Limb (tissue), 2 donors: ENCODE measurements at regions not wholly inside any gene's neighbourhood (a gene's known extent, or its start where the extent isn't known, plus 50 kb on each side); places are given as distances from the start of the nearest gene placed in this dataset.
A peak's percentile ranks its signal among the peaks of the same experiment; 100 is the strongest.
"Not testable (repeated sequence)": the region's sequence is repeated elsewhere in the genome, so short reads cannot be mapped to it uniquely, and the experiment has no call there.

Experiments used
- DNase-seq, 2 donors: peaks; one replicate each; pipeline ENCODE4 v3.0.0-alpha.2; 2016; ENCODE audit errors: extremely low spot score in 2 of 2

DNA sequence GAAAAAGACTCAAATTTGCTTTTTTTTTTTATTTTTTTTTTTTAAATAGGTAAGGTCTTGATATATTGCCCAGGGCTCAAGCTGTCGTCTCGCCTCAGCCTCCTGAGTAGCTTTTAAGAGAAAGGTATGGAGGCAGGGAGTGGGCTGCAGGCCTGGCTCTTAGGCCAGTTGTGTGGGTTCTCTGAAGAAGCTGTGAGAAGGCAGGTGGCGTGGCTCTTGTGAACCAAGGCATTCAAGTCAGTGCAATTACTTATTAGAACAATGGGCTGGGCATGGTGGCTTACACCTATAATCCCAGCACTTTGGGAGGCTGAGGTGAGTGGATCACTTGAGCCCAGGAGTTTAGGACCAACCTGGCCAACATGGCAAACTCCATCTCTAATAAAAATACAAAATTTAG lies 244.0 kb upstream of the SFRP2 start:
- DNase-seq: no peak

DNA sequence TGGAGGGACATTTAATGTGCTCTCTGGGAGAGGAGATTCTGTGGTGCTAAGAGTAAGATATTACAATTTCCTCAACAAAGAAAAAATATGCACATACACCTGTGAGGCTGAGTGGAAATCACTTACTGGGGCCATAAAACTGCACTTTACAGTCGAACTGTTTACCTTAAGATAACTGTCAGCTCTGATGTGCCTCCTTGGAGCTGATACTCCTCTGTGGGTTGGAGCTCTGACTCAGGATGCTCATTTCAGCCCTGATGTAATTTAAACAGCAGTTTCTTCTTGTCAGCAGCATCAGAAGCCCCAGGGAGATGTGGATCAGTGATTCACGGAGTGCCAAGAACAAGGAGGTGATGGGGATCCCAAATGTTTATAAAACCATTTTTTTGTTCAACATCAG lies 241.9 kb upstream of the SFRP2 start:
- DNase-seq: no peak

DNA sequence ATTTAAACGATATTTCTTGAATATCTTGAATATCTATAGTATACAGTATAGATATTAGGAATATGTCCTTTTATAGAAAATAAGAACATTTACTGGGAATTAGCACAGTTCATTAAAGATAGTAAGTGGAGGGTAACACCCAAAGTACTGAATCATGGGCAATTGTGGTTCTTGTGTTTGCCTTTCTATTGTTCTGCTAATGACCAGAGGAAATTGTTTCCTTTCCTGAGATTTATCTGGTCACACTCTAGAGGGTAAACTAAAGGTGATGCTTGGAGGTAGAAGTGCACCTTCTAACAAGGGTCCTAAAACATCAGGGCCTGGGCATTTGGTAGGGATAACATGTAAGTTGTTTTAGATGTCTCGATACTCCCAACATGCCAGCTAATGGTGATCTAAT lies 241.3 kb upstream of the SFRP2 start:
- no peak for DNase-seq

DNA sequence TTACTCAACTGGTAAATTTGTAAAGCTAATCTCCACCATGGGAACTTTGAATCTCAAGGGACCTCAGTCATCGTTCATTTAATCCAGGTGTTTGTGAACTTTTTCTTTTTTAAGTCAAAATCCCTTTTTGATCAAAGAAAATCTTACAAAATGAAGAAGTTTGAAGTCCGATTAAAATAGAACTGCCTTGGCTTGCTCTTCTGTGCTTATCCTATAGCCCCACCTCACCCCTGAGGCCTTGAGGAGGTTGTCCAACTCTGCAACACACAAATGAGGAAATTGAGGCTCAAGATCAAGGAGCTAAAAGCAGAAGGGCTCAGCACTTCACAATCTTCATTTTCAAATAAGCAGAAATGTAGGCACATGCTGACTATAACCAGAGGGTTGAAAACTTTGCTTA lies 240.3 kb upstream of the SFRP2 start:
- DNase-seq: no peak

DNA sequence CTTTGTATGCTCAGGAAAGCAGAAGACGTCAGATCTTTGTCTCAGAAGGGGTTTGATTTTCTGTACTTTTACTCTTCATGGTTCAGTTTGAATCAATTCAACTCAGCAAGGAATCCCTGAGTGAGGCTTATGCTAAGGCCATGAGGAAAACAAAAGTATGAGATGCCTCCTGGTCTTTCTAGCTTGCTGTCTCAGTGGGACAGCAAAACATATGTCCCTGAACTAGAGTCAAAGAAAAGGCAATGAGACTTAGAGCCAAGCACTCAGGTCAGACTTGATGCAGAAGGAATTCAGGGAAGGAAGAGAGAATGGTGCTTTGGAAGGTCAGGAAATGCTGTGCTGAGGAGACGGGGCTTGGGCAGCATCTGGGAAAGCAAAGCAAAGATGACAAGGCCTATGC lies 236.2 kb upstream of the SFRP2 start:
- no peak for DNase-seq

DNA sequence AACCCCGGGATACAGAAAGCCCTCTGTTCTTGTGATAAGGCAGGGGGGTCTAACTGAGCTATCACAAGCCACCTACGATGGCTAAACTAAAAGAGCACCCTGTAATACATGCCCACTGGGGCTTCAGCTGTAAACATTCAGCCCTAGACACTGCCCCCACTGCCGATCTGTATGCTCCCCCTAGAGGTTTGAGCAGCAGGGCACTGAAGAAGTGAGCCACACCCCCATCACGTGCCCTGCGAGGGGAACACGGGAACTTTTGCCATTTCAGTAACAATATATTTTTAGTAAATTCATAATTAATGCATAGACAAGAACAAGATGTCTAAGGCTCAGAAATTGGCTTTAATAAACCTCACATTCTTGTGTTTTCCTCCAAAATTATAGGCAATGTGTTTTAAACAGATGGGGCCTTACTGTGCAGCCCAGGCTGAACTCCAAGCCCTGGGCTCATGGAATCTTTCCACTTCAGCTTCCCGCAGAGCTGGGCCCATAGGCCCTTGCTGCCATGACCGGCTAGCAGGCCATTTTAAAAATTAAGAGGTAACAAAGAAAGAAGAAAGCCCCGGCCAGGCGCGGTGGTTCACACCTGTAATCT lies 235.3 kb upstream of the SFRP2 start:
- DNase-seq: no peak

DNA sequence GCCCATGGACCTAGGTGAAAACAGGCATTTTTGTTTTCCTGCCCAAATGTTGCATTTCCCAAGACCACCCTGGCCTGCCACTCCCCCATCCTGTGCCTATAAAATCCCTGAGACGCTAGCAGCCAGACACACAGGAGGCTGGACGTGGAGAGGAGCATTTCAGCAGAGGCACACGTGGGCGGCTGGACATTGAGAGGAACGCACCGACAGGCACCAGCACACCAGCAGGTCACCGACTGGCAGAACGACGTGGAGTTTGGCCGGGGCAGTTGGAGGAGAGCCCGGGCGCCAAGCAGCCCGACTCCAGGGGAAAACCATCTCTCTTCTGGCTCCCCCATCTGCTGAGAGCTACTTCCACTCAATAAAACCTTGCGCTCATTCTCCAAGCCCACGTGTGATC lies 234.8 kb upstream of the SFRP2 start:
- not testable (repeated sequence) for DNase-seq

DNA sequence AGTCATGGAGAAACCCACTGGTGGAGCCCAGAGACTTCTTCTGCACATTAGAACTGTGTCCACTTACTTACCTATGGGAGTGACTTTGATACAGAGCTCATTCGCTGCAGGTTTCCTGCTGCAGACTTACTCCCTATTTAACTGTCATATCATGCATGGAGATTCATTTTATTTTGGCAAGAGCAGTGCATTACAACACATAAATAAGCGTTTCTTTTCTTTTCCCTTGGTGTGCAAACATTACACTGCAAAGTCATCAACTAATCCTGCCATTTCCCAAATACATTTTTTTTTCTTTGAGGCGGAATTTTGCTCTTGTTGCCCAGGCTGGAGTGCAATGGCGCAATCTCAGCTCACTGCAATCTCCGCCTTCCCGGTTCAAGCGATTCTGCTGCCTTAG lies 230.9 kb upstream of the SFRP2 start:
- no peak for DNase-seq

DNA sequence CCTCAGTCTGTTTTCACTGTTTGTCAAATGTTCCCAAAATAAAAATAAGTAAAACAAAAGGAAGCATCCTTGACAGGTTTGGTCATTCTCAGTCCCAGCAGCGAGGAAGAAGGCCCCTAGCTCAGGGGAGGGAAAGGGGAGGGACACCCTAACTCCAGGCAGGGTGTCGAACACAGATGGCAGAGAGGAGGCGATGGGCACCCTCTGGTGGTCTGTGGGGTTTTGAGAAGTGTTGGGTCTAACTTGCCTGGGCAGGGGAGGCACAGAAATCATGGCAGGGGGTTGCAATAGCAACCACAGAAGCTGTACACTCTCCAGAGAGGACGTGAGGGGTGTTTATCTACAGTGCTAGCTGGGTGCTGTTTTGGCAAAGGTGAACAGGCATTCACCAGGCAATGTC lies 229.8 kb upstream of the SFRP2 start:
- DNase-seq: no peak

DNA sequence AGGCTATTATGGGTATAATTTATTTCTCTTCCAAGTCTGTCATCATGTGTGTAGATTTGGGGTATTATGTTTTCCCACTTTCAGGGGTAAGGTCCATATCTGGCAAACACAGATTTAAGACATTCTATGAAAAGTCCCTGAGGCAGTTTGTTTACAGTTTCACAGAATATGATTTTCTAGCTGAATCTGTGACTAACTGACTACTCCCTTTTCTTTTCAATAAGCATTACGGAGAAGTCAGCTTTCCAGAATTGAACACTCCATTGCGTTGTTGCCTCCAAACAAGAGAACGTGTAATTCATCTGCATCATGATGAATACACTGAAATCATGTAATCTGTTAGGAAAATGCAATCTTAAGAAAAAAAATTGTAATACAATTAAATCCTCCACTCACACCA lies 226.7 kb upstream of the SFRP2 start:
- no peak for DNase-seq

DNA sequence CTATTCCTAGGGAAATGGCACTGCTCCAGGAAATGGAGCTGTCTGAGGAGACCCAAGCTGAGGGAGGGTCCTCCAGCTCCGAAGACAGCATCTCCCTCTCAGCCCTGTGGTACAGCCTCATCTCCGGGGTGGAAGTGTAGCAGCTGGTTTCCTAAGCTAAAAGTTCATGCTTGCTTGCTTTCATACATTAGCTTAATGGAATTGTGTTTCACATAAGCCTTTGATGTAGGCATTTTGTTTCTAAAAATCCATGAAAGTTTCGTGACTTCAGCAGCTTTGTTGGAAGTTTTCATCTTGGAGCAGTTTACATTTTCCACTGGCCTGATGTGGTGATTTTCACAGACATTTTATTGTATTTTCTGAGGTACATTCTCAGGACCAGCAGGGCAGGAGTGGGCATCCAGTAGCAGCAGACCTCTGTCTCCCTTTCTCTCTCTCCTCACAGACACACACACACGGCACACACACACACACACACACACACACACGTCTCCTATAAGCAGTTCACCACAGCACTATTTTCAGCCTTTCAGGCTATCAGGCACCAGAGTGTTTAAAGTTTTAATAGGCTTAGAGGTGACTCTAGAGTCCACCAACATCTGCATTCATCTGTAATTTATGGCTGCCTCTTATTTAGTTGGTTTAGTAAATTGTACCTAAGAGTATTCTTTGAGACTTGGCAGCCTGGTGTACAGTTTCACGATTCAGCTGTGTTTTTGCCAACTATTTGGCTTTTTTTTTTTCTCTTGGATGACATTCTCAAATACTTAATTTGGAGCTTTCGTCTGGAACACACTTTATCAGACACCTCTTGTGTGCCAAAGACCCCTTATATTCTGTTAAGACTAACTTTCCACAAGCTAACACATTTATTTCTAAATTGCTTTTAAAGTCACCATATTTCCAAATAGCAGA lies 225.8 kb upstream of the SFRP2 start:
- DNase-seq: peak; percentile 50 to 66

DNA sequence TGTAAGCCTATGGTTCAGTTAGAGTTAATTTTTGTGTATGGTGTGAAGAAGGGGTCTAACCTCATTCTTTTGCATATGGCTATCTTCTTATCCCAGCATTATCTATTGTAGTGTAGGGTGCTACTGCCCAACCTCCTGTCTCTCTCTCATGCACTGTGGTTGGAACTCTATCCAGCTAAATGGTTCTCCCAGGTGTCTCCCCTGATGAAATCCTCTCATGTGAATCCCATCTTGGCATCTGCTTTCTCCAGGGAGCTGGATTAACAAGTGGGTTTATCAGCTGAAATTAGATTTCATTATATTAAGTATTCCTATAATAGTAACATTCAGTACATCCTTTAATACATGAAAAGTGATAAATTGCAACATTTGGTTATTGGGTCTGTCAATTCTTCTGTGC lies 224.7 kb upstream of the SFRP2 start:
- DNase-seq: no peak

DNA sequence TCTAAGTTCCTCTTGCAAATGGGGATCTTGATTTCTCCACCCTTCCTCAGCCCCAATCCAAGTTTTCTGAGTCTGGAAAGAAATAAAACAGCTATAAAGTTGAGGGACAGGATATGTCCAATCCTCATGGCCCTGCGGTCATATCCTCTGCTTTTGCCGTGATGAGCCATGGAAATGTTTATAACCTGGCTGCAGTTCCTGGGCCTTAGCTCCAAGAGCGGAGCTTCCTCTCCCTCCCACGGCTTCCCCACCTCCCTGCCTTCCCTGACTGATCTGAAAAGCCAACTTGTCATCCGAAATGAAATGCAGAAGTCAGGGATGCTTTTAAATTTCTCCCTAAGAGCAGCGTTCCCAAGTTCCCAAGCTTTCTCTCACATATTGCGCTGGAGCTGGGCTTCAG lies 221.5 kb upstream of the SFRP2 start:
- peak in 1 of 2 donors; percentile 57 for DNase-seq

DNA sequence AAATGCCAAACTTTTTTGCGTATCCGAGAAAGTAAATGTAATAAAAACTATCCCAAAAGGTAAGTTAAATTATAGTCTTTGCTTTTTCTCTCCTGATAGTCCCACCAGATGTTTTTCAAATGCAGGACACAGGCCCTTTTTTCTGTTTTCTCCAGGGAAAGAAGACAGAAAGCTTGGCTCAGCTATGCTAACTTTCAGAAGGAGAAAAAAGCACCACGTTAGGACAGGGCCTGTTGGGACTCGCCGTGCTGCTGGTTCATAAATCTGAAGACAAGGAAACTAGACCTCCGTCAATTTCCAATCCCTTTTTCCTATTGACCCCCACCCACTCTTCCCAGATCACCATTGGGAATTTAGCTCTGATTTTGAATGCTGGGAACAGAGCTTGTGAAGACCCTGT lies 220.9 kb upstream of the SFRP2 start:
- no peak for DNase-seq

DNA sequence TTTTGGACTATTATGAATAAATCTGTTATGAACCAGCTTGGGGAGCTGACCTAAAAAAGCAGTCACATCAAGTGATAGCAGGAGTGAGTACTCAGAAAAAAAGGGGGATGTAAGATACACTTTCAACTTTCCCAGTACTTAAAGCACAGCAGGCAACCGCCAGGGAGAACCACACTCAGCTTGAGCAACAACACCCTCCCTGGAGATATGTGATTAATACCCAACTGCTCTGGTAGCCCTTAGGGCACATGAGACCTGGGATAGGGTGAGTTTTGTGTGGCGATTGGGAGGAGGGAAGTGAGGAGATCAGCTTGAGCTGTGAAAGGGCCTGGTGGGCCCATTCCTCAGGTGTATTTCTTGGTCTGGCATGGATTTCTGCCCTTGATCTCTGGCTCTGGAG lies 220.3 kb upstream of the SFRP2 start:
- no peak for DNase-seq

DNA sequence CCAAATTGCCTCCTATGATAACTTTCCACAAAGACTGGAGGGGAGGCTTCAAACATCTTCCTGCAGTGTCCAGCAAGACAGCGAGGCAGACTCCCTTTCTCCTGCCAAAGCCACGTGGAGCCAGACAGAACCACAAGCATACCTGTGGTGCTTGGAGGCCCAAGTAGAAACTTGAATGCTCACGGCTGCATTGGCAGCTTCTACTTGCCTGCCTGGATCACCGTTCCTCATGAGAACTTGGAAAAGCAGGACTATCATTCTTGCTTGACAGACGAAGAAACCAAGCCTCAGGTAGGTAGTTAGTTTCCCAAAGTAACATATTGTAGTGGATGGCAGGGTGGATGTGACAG lies 216.3 kb upstream of the SFRP2 start:
- DNase-seq: no peak

DNA sequence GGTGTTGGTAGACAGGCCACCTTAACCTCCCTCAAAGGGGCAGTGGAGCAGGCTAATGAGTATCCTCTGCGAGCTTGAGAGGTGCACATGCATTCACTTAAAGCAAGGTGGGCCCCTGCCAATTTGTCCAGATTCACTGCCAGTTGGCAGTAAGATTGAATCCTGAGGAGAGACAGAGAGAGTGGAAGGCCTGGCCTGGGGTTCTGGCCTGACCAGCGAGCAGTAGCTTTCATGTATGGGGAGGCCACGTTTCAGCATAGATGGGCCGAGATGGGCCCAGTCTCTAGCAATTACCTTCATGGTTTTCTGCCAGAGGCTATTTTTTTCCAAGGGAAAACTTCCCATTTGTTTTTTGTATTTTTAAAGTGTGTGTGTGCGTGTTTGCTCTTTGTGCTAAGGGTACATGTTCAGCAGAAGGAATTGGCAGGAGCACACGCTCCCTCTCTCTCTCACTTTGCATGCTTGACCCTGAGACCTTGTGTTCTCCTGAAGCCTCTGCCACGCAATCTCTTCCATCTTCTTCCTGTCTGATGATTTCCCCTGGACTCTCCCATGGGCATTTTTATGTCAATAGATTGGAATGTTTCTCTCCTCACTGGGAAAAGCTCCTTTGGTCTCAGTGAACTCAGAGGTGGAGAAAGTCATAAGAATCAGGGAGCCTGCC lies 215.8 kb upstream of the SFRP2 start:
- peak; percentile 40 to 41 for DNase-seq

DNA sequence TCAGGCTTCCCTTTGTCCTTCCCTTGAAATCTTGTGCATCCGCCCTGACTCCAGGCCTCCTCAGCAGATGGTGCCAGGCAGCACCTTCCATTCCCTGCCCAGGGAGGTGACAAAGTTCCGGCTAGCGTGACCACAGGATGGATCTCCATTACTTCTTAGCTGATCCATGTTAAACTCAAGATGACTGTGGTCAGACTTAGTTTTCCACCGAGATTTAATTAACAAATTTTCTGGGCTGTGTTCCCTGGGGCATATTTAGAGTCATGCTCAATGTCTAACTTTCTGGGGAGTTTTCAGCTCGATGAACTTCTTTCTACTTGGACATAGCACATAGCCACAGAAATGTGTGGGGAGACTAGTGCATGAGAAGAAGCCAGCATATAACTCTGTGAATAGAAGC lies 215.1 kb upstream of the SFRP2 start:
- no peak for DNase-seq

DNA sequence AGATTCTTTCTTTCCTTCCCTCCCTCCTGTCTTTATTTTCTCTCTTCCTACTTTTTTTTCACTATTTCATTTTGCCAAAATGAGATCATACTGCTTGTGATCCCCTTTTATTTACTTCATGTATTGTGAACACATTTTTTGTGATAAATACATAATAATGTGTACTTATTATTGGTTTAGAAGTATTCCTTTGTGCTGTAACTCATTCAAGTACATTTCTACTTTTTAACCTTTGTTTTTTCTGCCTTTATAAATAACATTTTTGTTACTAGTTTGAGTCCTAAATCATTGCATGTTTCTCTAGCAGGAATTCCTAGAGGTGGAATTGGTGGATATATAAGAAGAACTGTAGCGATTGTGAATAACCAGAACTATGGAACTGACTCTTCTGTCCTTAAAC lies 214.5 kb upstream of the SFRP2 start:
- no peak for DNase-seq

DNA sequence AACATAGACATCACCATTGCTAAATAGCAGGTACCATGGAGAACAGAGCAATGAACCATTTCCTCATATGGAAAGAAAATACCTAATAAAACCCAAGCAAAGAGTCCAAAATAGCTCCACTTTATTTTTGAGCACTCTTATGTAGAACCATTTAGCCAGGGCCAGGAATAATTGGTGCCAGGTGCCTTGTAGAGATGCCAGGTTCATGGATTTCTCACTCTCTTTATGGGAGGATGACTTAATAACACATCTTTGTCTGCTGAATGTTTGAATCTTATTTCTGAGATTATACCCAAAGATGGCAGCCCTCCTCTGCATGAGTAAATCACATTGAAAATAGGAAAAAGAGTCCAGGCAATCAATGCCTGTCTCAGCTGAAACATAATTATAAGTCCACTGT lies 212.3 kb upstream of the SFRP2 start:
- no peak for DNase-seq

DNA sequence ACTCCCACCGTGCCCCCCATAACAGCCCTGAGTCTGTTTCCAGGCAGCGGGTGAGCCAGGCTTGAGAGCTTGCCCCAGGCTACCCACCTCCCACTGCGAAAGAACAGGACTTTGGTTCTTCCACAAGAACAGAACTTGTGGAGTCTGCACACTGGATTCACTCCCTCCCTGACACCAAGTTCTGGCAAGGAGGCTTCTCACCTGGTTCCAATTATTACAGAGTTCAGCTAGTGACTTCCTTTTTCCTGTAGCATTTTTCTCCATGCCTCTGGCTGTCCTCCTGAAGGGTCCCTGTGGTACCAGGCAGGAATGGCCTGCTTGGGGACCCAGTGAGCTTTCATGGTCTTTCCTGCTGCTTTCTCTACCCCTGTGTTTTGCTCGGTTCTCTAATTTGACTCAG lies 208.6 kb upstream of the SFRP2 start:
- no peak for DNase-seq

DNA sequence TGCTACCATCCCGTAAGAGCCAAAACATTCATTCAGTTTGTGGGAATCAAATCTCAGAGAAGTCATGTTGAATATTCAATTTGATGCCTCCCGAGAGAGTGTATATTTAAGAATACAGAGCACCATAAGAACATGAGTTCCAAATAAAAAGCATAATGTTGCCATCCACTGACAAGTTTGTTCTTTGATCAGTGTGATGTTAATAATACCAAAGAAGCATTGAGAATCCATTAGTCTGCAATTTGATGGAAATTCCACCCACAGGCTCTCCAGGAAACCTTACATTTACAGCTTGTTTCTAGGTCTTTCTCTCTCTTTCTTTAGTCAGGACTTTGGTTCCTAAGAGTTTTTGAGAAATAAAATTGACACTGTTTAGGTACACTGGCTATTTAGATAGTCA lies 200.6 kb upstream of the SFRP2 start:
- no peak for DNase-seq
